Right cardiac atrium (tissue), 5 donors: ENCODE measurements at regions not wholly inside any gene's neighbourhood (a gene's known extent, or its start where the extent isn't known, plus 50 kb on each side); places are given as distances from the start of the nearest gene placed in this dataset.
A peak's percentile ranks its signal among the peaks of the same experiment; 100 is the strongest.

Experiments used
- ATAC-seq, 2 donors: fragments of 200-7000 bp; cut with Tn5 transposase; one replicate each; pipeline versions ENCODE4 v1.8.0 to v1.9.1; 2020; ENCODE audit warnings: moderate library complexity in 2 of 2, mild to moderate bottlenecking in 1 of 2
- DNase-seq, 3 donors: peaks; one replicate each; pipeline ENCODE4 v3.0.0-alpha.2; 2020
- H3K27ac ChIP-seq: one replicate; pipeline ENCODE4 v1.5.1; 2013; ENCODE audit warnings: mild to moderate bottlenecking, low read length, control low read depth, moderate library complexity
- H3K27me3 ChIP-seq: one replicate; pipeline ENCODE4 v1.6.1; 2013; ENCODE audit not compliant: control insufficient read depth, insufficient read depth
- H3K4me1 ChIP-seq: one replicate; pipeline ENCODE4 v1.6.1; 2013; ENCODE audit warnings: low read length; ENCODE audit not compliant: control insufficient read depth, insufficient read depth
- H3K4me3 ChIP-seq: one replicate; pipeline ENCODE4 v1.5.1; 2013; ENCODE audit warnings: low read length, control low read depth
- H3K9me3 ChIP-seq: one replicate; pipeline ENCODE4 v1.6.1; 2013; ENCODE audit warnings: low read length; ENCODE audit not compliant: control insufficient read depth
- WGBS: extraction: QIAGEN DNeasy Blood & Tissue Kit; methylation state at CpG from one replicate; pipeline ENCODE4 v1.1.7; 2013; 5-methylcytosine and 5-hydroxymethylcytosine counted together
- intact Hi-C, 4 donors: fragments of 100-400 bp; cut with DNase I; formaldehyde crosslinking; loops; one replicate each; pipeline versions ENCODE4 v1.11.0 to v1.14.0; 2022 to 2023
- donor health status: healthy with polysubstance abuse.
- donor health status: DM: no; HTN: yes; CAD: no.
- donor health status: DM: no; HTN: no; CAD: no.
- donor health status: DM: no; HTN: yes; CAD: no; lungs with severe emphysema.
- donor health status: DM: yes; HTN: yes; CAD: no.

DNA sequence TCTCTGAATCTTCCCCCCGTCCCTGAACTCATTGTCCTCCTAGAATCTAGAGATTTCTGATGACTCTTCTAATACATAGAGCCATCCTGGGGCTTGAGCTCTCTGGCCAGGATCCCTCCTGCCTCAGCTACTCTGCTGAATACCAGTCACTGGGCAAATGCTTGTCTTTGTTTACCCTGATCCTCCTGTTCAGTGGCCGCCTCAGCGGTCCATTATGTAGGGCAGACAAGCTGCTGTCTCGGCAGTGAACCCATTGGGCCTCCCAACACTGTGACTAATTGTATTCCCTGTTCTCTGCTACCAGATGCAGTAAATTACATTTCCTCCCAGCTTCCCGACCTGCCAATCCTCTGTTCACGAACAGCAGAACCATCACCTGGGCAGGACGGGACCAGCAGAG lies 151.6 kb downstream of the PALM2AKAP2 start:
- no peak overlapping the region for H3K4me3 ChIP-seq
- 95% methylated on average over 7 of the region's 7 CpGs for WGBS
- ATAC-seq (no peak), DNase-seq (no peak)
- intact Hi-C loops = no loop called here
- H3K9me3 ChIP-seq = no peaks in the 10 kb centered on the region
- peaks cover 2% of the 10 kb centered on the region for H3K4me1 ChIP-seq
- H3K27ac ChIP-seq = no peak overlapping the region
- H3K27me3 ChIP-seq = no peaks in the 10 kb centered on the region

DNA sequence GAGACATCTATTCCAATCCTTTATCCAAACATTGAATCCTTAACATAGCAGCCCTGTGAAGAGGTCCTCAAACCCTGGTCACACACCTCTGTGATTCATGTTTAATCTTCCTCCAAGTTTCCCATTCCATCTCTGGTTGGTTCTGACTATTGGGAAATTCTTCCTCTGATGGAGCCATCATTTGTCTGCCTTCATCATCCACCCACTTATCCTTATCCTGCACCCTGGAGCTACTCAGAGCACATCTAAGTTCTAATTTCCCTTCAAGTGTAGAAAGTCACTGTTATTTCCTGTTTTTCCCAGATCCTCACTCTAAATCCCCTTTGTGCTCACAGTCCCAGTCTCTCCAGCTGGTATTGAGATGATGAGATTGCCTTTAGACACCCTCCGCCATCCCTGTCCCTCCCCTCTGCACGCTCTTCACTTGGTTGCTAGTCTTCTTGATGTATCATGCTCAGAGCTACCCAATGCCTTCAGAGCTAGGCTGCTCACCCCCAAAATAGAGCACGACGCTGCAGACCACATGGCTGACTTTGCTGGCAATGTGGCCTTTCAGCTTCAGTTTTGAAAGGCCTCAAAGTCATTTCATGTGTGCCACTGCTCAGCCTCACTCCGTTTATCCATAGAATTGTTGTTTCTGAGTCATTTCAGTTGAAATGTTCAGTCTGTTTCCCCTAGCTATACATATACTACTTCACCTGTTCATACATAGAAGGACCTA lies 154.3 kb downstream of the PALM2AKAP2 start:
- Histone ChIP-seq H3K4me3 (no peak overlapping the region), H3K4me1 (peaks cover 2% of the 10 kb centered on the region), H3K27ac (no peak overlapping the region), H3K9me3 (no peaks in the 10 kb centered on the region), H3K27me3 (no peaks in the 10 kb centered on the region)
- WGBS = 84% methylated on average over 5 of the region's 5 CpGs
- DNase-seq = no peak
- ATAC-seq = peak in 1 of 2 donors; percentile 31
- intact Hi-C loops = no loop called here

DNA sequence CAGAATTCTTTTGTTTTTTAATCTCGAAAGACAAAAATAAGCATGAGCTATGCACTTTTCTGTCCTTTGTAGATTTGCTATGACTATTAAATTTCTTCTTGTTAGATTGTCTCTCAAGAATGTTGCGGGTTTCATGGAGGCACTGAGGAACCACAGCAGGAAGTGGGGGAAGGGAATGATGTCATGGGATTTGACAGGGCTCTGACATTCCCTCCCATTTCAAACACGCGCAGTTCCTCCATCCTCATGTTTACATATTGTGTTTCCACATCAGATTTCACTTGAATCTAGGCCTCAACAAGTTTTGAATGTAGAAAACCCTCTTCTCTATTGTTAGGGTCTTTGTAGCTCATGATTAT lies 154.8 kb downstream of the PALM2AKAP2 start:
- Histone ChIP-seq H3K4me1 (peaks cover 2% of the 10 kb centered on the region), H3K4me3 (no peak overlapping the region), H3K27ac (no peak overlapping the region), H3K27me3 (no peaks in the 10 kb centered on the region), H3K9me3 (no peaks in the 10 kb centered on the region)
- WGBS = 75% methylated on average over 4 of the region's 4 CpGs
- intact Hi-C loops = no loop called here
- no peak for ATAC-seq
- no peak for DNase-seq

DNA sequence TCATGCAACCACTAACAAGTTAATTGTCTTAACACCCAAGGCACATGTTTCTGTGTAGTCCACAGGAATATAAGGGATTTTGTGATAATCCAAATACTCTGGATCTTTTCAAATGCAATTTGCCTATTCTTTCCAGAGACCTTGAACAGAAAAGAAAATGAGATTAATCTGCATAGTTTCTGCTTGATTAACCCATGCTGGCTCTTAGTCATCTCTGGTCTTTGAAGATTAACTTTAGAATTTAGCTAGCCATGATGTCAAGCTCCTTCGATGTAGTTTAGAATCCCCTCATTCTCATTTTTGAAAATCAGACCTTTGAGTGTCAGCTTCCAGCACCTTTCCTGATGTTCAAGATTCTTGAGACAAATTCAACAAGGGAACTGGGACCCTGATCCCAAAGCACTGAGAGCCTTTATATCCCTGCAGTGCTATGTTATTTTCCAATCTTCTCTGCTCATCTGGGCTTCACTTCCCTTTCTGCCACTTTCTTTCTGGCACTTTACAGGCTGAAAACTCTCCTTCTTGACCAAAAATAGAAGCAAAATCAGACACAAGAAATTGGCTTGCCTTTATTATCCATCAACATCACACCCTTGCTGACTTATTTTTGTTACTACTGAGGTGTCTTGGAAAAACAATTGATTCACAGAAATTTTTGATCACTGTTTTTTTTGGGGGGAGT lies 155.5 kb downstream of the PALM2AKAP2 start:
- H3K9me3 ChIP-seq = no peaks in the 10 kb centered on the region
- intact Hi-C loops = no loop called here
- ATAC-seq (no peak), DNase-seq (no peak)
- no peak overlapping the region for H3K4me3 ChIP-seq
- H3K4me1 ChIP-seq = peaks cover 2% of the 10 kb centered on the region
- 94% methylated on average over 1 of the region's 1 CpG for WGBS
- H3K27ac ChIP-seq = no peak overlapping the region
- no peaks in the 10 kb centered on the region for H3K27me3 ChIP-seq

DNA sequence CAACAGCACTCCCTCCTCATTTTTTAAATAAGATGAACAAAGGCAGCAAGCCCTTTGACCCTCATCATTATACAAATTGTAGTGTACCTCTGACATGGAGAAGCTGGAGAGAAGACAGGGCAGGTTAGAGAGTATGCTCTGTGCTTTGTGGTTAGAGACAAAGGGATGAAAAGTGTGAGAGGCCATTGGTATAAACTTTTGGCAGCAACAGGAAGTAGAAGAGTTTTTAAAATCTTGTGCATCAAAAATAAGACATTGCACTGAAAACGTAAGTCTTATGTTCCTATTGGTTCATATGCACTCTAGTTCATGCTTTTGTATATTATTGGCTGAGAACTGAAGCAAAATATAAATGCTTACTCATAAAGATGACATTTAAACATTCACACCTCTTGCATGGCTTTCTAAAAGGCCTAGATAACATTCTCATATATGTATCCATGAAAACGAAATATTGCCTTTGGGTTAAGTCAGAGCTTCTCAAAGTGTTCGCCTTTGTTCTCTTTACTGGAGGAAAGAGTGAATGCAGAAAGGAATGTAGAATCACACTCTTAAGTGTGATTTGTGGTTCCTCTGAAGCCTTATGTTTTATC lies 158.0 kb downstream of the PALM2AKAP2 start:
- Histone ChIP-seq H3K4me1 (peaks cover 2% of the 10 kb centered on the region), H3K27ac (no peak overlapping the region), H3K4me3 (no peak overlapping the region), H3K9me3 (no peaks in the 10 kb centered on the region), H3K27me3 (no peaks in the 10 kb centered on the region)
- ATAC-seq (no peak), DNase-seq (no peak)
- WGBS = 85% methylated on average over 3 of the region's 3 CpGs
- intact Hi-C loops = no loop called here

DNA sequence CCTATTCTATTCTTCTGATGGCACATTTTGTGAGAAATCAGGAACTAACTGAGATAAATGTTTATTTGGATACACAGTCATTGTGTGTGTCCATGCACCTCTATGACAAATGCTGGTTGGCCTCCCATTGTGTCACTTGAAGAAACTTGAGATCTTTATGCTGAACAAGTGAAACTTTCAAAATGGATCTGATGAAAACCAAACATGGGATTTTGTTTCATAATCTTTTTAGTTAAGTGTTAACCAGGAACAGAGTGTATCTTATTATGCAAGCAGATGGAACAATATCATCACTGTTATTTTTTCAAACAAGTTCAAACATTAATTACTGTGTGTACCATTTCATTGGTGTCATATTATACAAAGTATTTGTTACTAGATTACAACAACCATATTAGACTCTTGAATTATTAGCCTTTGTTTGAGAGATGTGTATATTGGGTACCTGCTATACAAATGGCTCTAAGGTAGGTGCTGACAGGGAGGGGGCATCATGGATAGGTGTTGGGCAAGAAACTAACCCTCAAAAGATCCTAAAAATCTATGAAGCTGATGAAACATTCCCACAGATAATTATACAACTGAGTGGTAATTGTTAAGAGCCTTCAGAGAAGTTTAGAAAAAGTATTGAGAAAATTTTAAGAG lies 159.8 kb downstream of the PALM2AKAP2 start:
- Histone ChIP-seq H3K4me1 (peaks cover 2% of the 10 kb centered on the region), H3K9me3 (no peaks in the 10 kb centered on the region), H3K27me3 (no peaks in the 10 kb centered on the region), H3K4me3 (no peak overlapping the region), H3K27ac (no peak overlapping the region)
- intact Hi-C loops = no loop called here
- ATAC-seq (no peak), DNase-seq (no peak)

DNA sequence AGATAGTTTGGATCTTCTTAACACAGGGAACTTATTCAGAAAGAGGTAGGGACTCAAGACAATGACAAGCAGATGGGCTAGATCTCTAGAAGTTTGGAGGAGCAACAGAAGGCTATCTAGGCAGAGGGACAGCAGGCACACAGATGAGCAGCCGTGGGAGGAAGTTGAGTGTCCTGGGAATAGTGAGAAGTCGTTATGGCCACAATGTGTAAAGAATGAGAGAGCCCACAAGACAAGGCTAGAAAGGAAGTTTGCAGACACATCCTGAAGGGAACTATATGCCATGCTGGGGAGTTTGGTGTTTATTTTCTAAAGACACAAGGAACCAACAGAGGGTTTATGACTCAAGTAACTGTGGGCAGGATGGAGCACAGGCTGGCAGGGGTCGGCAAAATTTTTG lies 160.6 kb downstream of the PALM2AKAP2 start:
- no peak overlapping the region for H3K27ac ChIP-seq
- DNase-seq = no peak
- ATAC-seq = no peak
- no peaks in the 10 kb centered on the region for H3K27me3 ChIP-seq
- H3K4me3 ChIP-seq = no peak overlapping the region
- no peaks in the 10 kb centered on the region for H3K9me3 ChIP-seq
- WGBS = 62% methylated on average over 3 of the region's 3 CpGs
- H3K4me1 ChIP-seq = peaks cover 1% of the 10 kb centered on the region
- intact Hi-C loops = no loop called here

DNA sequence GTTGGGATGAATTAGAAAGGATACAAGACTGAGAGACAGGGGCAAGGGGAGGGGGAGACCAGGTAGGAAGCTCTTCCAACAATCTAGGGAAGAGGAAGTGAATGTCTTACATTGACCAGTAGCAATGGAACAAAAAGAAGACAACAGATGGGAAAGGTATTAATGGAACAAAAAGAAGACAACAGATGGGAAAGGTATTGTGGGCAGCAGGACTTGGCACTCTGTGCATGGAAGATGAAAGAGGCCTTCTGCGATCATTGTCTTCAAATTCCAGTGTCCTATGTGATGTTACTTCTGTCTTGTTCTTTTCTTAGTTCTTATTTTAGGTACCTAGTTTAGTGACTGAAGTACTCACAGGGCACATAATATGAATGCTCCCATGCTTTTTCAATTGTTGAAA lies 161.8 kb downstream of the PALM2AKAP2 start:
- H3K4me3 ChIP-seq = no peak overlapping the region
- WGBS = 75% methylated on average over 1 of the region's 1 CpG
- H3K9me3 ChIP-seq = no peaks in the 10 kb centered on the region
- no peak for DNase-seq
- no peak overlapping the region for H3K27ac ChIP-seq
- ATAC-seq = no peak
- H3K4me1 ChIP-seq = no peaks in the 10 kb centered on the region
- intact Hi-C loops = no loop called here
- no peaks in the 10 kb centered on the region for H3K27me3 ChIP-seq

DNA sequence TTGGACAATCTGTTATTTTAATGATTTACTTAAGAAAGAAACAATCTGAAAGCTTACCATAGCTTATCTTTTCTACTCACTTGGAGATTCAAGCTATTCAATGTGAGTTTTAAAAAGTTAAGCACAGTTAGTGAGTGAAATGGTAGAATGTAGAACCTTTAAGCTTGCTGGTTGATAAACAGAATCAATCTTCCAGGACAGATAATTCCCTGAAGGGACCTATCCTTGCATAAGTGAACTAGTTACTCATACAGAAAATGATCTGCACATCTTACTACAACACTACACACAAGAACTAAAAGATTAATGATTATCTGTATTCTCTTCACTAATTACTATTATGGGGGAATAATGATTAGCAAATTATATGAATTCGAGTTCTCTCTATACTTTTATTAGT lies 165.6 kb downstream of the PALM2AKAP2 start:
- ATAC-seq (no peak), DNase-seq (no peak)
- Histone ChIP-seq H3K4me3 (no peak overlapping the region), H3K27me3 (no peaks in the 10 kb centered on the region), H3K27ac (no peak overlapping the region), H3K4me1 (no peaks in the 10 kb centered on the region), H3K9me3 (no peaks in the 10 kb centered on the region)
- intact Hi-C loops = no loop called here
- WGBS = 95% methylated on average over 1 of the region's 1 CpG

DNA sequence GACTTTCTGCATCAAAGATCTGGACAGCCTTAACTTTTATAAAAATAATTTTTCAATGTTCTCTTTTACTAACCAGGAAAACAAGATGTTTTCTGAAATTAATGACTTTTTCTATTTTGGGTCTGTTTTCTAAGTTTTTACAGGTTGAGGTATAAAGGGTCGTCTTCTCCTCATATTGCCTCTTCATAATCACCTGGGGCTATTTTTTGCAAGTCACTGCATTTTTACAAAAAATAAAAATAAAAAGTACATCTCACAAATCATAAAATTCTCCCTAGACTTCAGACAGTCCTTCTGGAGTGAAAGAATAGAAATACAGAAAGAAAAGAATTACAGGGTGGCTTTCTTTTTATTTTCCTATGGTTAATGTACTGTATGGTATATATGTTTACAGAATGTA lies 168.5 kb downstream of the PALM2AKAP2 start:
- Histone ChIP-seq H3K27ac (no peak overlapping the region), H3K9me3 (no peaks in the 10 kb centered on the region), H3K4me1 (no peaks in the 10 kb centered on the region), H3K4me3 (no peak overlapping the region), H3K27me3 (no peaks in the 10 kb centered on the region)
- intact Hi-C loops = no loop called here
- WGBS = 91% methylated on average over 1 of the region's 1 CpG
- DNase-seq = no peak
- ATAC-seq = no peak

DNA sequence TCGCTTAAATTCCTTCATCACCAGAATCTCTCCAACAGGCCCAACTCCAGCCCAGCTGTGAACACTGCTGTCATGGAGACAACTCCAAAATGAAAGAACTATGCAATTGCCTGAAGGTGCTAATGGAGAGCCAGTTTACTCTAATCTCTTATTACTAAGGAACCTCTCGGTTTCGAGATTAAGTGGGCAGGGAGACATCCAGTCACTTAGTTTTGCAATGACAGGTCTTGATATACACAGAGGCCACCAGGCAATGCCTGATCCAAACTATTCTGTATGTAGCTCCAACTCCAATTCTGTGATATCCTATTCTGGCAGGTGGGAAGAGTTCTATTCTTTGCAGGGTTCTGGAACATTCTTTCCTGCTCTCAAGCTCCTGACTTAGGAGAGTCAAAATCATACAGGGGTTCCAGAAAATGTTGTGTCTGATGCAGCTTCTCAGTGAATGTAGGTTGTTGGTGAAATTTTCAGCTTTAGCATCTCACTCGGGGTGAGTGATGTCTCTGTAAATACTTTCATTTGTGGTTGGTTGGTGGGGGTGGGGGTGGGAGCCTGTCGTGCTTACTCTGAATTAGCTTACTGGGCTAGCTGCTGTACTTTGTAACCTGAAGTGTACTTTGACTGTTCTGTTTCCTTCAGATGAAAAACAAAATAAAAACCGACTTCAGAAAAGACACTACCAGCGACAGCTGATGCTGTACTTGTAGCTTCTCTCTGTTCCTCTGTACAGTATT lies 170.9 kb downstream of the PALM2AKAP2 start:
- ATAC-seq = no peak
- intact Hi-C loops = no loop called here
- H3K27ac ChIP-seq = no peak overlapping the region
- H3K4me3 ChIP-seq = no peak overlapping the region
- H3K4me1 ChIP-seq = no peaks in the 10 kb centered on the region
- 81% methylated on average over 7 of the region's 7 CpGs for WGBS
- no peak for DNase-seq
- H3K27me3 ChIP-seq = no peaks in the 10 kb centered on the region
- no peaks in the 10 kb centered on the region for H3K9me3 ChIP-seq
